K562 (cell line): ENCODE measurements at regions not wholly inside any gene's neighbourhood (a gene's known extent, or its start where the extent isn't known, plus 50 kb on each side); places are given as distances from the start of the nearest gene placed in this dataset.

Source experiments
- ATF6 ChIP-seq: sonication (generic); formaldehyde crosslinking; IDR thresholded peaks from 2 replicates; pipeline ENCODE4 v1.4.0; 2020; ENCODE audit warnings: mild to moderate bottlenecking, missing genetic modification reagents
- NBN ChIP-seq: fragments of 450-650 bp; IDR thresholded peaks from 2 replicates; pipeline ENCODE4 v1.6.1; 2016; ENCODE audit warnings: low read depth, mild to moderate bottlenecking
- PKNOX1 ChIP-seq: fragments of 450-650 bp; IDR thresholded peaks from 2 replicates; pipeline ENCODE4 v1.6.1; 2016

GRCh38 chr3:178267158-178267844 lies 268.9 kb upstream of the KCNMB2 start:
- no peak for TF ChIP-seq PKNOX1
- TF ChIP-seq NBN, result no peak
- no peak for TF ChIP-seq ATF6 (CRISPR knock-in tag)
